ENCODE measurements at regions not wholly inside any gene's neighbourhood (a gene's known extent, or its start where the extent isn't known, plus 50 kb on each side); places are given as distances from the start of the nearest gene placed in this dataset.

- TF ChIP-seq POLR2A (IDR thresholded peaks at IDR 0.05) (no peak), CTCF (IDR thresholded peaks at IDR 0.05) (no peak)
Observed at GRCh38 chr11:110830747-110831146, 118.5 kb upstream of the ARHGAP20 start.
